Inferior parietal cortex (tissue), 1 donor: ENCODE measurements at regions not wholly inside any gene's neighbourhood (a gene's known extent, or its start where the extent isn't known, plus 50 kb on each side); places are given as distances from the start of the nearest gene placed in this dataset.

Experiments used
- DNase-seq: peaks from one replicate; pipeline ENCODE4 v3.0.0-alpha.2; 2016; ENCODE audit errors: extremely low spot score

- no peak for DNase-seq
Observed at GRCh38 chr2:145160855-145161254, 640.9 kb upstream of the ZEB2 start.

GRCh38 chr2:145159676-145160075 is 639.8 kb upstream of the ZEB2 start:
- DNase-seq, result no peak

- no peak for DNase-seq
Observed at GRCh38 chr2:145157741-145158591, 638.0 kb upstream of the ZEB2 start.

- DNase-seq, result no peak
Observed at GRCh38 chr2:145157036-145157675, 637.2 kb upstream of the ZEB2 start.

- DNase-seq, result no peak
Observed at GRCh38 chr2:145156199-145156598, 636.3 kb upstream of the ZEB2 start.

GRCh38 chr2:145155196-145155595 is 635.3 kb upstream of the ZEB2 start:
- DNase-seq, result no peak

GRCh38 chr2:145154731-145155130 is 634.8 kb upstream of the ZEB2 start:
- DNase-seq, result no peak

GRCh38 chr2:145146691-145147090 is 626.8 kb upstream of the ZEB2 start:
- no peak for DNase-seq

- DNase-seq, result no peak
Observed at GRCh38 chr2:145144131-145144728, 624.3 kb upstream of the ZEB2 start.

- DNase-seq, result no peak
Observed at GRCh38 chr2:145141981-145142380, 622.1 kb upstream of the ZEB2 start.

- DNase-seq, result no peak
Observed at GRCh38 chr2:145140658-145141057, 620.7 kb upstream of the ZEB2 start.

- DNase-seq, result no peak
Observed at GRCh38 chr2:145138626-145139025, 618.7 kb upstream of the ZEB2 start.

GRCh38 chr2:145137901-145138300 is 618.0 kb upstream of the ZEB2 start:
- no peak for DNase-seq

GRCh38 chr2:145137211-145137610 is 617.3 kb upstream of the ZEB2 start:
- no peak for DNase-seq

GRCh38 chr2:145136702-145137101 is 616.8 kb upstream of the ZEB2 start:
- DNase-seq, result no peak

GRCh38 chr2:145126146-145126545 is 606.2 kb upstream of the ZEB2 start:
- no peak for DNase-seq

- no peak for DNase-seq
Observed at GRCh38 chr2:145124085-145124484, 604.2 kb upstream of the ZEB2 start.

- DNase-seq, result no peak
Observed at GRCh38 chr2:145123606-145124005, 603.7 kb upstream of the ZEB2 start.

- DNase-seq, result no peak
Observed at GRCh38 chr2:145119225-145119624, 599.3 kb upstream of the ZEB2 start.

GRCh38 chr2:145116834-145117725 is 597.2 kb upstream of the ZEB2 start:
- peak; percentile 5 for DNase-seq

- no peak for DNase-seq
Observed at GRCh38 chr2:145116056-145116455, 596.1 kb upstream of the ZEB2 start.

GRCh38 chr2:145114726-145115125 is 594.8 kb upstream of the ZEB2 start:
- DNase-seq, result no peak
